HG03520 (cell line): ENCODE measurements at regions not wholly inside any gene's neighbourhood (a gene's known extent, or its start where the extent isn't known, plus 50 kb on each side); places are given as distances from the start of the nearest gene placed in this dataset.

Experiments used
- ATAC-seq: cut with Tn5 transposase; IDR thresholded peaks from one replicate; pipeline ENCODE4 v1.9.1; 2021; ENCODE audit warnings: mild to moderate bottlenecking, moderate library complexity; ENCODE audit not compliant: unreplicated experiment

DNA sequence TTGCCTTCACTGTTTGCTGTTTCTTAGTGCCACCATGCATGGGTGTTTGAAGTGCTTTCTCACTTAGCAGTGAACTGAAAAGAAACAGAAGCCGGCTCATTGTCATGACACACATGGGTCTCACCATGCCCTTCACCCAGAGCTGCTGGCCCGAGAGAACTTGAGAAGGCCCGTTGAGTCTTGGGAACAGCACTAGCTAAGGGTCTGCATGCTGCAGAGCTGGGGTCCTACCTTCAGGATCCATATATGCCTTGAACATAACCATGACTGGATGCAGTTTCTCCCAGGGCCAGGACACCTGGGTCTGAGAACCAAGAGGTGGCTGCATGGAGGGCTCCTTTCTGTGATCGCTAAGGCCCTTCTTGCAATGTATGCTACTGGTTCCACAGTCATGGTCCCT is 245.5 kb upstream of the HS6ST1 start:
- ATAC-seq, result no peak

- no peak for ATAC-seq
Measured at GRCh38 chr2:128564551-128564950, 245.9 kb upstream of the HS6ST1 start.

DNA sequence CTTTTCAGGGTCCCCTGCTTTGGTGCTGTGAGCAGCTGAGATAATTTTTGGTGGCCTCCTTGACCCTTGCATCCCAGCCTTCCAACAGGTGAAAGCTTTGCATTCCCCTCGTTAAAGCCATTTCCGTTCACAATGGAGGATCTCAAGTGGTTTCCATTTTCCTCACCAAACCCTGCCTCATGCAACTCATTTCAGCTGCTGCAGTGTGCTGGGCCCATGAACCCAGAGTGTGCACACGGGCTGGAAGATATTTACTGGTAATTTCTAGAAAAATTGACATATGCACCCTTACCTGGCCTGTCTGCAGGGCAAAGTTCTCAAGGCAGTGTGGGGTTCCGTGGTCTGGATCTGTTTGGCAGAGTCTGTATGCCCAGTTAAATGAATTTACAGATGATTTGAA is 246.8 kb upstream of the HS6ST1 start:
- no peak for ATAC-seq

DNA sequence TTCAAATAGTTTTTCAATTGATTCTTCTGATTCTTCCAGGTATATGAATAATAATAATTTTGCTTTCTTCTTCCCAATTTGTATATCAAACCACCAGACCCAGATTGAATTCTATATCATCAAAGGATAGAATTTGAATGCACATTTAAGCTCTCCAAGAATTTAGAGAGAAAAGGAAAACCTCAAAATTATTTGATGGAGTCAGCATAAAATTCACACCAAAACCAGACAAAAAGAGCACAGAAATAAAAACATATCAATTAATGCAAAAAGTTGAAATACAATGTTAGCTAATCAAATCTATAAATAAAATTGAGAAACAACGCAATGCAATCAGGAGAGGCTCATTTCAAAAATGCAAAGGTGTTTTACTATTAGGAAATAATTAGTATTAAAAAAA is 248.0 kb upstream of the HS6ST1 start:
- no peak for ATAC-seq

DNA sequence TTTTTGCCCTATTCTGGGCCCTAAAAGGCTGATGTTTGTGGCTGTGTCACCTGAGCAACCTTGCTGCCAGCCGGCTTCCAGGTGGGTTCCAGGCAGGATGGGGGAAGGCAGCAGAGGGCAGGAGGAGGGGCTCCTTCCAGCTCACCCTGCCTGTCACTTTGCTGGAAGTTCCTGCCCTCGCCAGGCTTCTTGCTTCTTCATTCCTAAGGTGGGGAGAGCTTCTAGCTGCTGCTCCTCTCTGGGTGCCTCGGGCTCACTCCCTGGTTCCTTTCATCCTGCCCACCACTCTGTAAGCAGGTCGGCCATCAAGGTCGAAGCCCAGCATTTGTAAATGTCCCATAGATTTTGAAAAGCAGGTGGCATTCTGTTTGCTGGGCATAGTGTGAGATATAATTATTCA is 249.4 kb upstream of the HS6ST1 start:
- ATAC-seq, result no peak

- ATAC-seq, result no peak
Measured at GRCh38 chr2:128573116-128573515, 254.4 kb upstream of the HS6ST1 start.

- no peak for ATAC-seq
Measured at GRCh38 chr2:128573531-128573930, 254.9 kb upstream of the HS6ST1 start.

- no peak for ATAC-seq
Measured at GRCh38 chr2:128577141-128577930, 258.7 kb upstream of the HS6ST1 start.

GRCh38 chr2:128578406-128579390 is 260.0 kb upstream of the HS6ST1 start:
- no peak for ATAC-seq

GRCh38 chr2:128579825-128580224 is 261.2 kb upstream of the HS6ST1 start:
- ATAC-seq, result no peak

GRCh38 chr2:128580988-128581848 is 262.6 kb upstream of the HS6ST1 start:
- no peak for ATAC-seq

DNA sequence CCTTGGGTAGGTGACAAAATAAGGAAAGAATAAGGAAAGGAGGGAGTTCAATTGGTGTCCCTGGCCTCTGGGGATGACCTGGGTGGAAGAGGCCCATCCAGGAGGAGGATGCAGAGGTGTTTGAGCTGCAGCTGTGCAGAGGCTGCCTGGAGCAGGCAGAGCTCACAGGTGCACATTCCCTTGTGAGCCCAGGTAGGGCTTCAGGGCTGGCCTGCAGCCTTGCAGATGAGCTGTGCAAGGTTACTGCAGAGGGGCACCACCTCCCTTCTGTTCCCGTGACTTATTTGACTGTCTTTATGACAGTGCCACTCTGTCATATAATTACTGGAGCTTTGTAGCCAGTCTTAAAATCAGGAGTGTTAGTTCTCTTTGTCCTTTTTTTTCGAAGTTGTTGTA is 263.2 kb upstream of the HS6ST1 start:
- ATAC-seq, result no peak

- no peak for ATAC-seq
Measured at GRCh38 chr2:128584296-128584890, 265.7 kb upstream of the HS6ST1 start.

DNA sequence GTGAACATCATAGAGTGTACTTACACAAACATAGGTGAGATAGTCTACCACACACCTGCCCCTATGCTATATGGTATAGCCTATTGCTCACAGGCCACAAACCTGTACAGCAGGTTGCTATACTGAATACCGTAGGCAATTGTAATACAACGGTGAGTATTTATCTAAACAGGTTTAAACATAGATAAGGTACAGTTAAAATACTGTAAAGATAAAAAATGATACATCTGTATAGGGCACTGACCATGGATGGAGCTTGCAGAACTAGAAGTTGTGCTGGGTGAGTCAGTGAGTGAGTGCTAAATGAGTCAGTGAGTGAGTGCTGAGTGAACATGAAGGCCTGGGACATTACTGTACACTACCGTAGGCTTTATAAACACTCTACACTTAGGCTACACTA is 267.0 kb upstream of the HS6ST1 start:
- no peak for ATAC-seq

GRCh38 chr2:128589681-128590080 is 271.0 kb upstream of the HS6ST1 start:
- no peak for ATAC-seq

GRCh38 chr2:128590309-128591021 is 271.8 kb upstream of the HS6ST1 start:
- no peak for ATAC-seq

DNA sequence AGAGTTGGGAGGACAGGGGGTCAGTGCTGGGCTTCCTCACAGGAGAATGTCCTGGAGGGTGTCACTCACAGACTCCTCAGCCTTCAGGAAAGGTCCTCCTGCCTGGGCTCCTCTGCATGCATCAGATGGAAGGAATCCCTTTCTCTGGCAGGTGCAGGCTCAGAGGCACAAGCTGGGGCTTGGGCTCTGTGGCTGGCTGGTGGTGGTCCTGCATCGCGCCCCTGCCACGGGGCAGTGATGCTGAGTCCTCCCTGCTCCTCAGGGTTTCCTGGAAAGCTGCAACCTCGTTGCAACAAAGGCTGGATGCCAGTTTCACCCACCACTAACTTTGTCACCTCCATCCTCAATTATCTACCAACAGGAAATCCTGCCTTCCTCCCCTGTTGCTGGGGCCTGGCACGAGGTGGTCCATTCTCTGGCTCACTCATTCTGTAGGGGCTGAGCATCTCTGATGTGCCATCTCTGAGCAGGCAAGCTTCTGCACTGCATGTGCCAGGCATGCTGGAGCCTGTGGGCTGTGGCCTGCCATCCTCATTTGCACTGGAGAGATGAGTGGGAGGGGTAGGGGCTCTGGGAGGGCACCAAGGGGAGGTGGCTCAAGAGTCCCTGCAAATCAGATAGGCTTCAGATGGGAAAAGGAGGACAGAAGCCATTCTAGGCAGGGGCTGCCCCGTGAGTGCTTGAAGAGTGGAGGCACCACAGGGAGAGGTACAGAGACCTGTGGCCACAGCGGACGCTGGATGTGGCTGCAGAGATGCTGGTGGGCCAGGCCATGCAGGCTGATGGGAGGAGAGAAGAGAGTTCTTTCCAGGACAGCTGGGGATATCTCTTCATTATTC is 272.6 kb upstream of the HS6ST1 start:
- ATAC-seq, result no peak

- ATAC-seq, result no peak
Measured at GRCh38 chr2:128591861-128592822, 273.5 kb upstream of the HS6ST1 start.
